CD4-positive, alpha-beta T cell treated with Interleukin-6 at 100 ng/mL for 8 hours (primary cell): ENCODE measurements at regions not wholly inside any gene's neighbourhood (a gene's known extent, or its start where the extent isn't known, plus 50 kb on each side); places are given as distances from the start of the nearest gene placed in this dataset.
"Not testable (repeated sequence)": the region's sequence is repeated elsewhere in the genome, so short reads cannot be mapped to it uniquely, and the experiment has no call there.

ENCODE experiments used
- DNase-seq: peaks from one replicate; pipeline ENCODE4 v3.0.0-alpha.2; 2020; ENCODE audit warnings: mixed read lengths, low spot score

GRCh38 chr9:29609282-29609681 lies 2036.0 kb upstream of the C9orf72 start:
- DNase-seq, result no peak

GRCh38 chr9:29613773-29614172 lies 2040.5 kb upstream of the C9orf72 start:
- DNase-seq, result no peak

- no peak for DNase-seq
Measured at GRCh38 chr9:29616844-29617243, 2043.6 kb upstream of the C9orf72 start.

GRCh38 chr9:29625292-29625731 lies 2052.0 kb upstream of the C9orf72 start:
- no peak for DNase-seq

- no peak for DNase-seq
Measured at GRCh38 chr9:29625931-29626330, 2052.7 kb upstream of the C9orf72 start.

- not testable (repeated sequence) for DNase-seq
Measured at GRCh38 chr9:29628856-29629255, 2055.6 kb upstream of the C9orf72 start.

- no peak for DNase-seq
Measured at GRCh38 chr9:29637471-29638237, 2064.4 kb upstream of the C9orf72 start.

GRCh38 chr9:29640507-29640906 lies 2067.2 kb upstream of the C9orf72 start:
- no peak for DNase-seq

- DNase-seq, result no peak
Measured at GRCh38 chr9:29644514-29644913, 2071.2 kb upstream of the C9orf72 start.

GRCh38 chr9:29647451-29647850 lies 2074.2 kb upstream of the C9orf72 start:
- DNase-seq, result no peak

- DNase-seq, result no peak
Measured at GRCh38 chr9:29648132-29648531, 2074.9 kb upstream of the C9orf72 start.

GRCh38 chr9:29648601-29649000 lies 2075.3 kb upstream of the C9orf72 start:
- no peak for DNase-seq

- no peak for DNase-seq
Measured at GRCh38 chr9:29656641-29657406, 2083.5 kb upstream of the C9orf72 start.

- no peak for DNase-seq
Measured at GRCh38 chr9:29657821-29658220, 2084.5 kb upstream of the C9orf72 start.

- DNase-seq, result no peak
Measured at GRCh38 chr9:29659014-29659413, 2085.7 kb upstream of the C9orf72 start.

GRCh38 chr9:29659736-29660135 lies 2086.5 kb upstream of the C9orf72 start:
- no peak for DNase-seq

- no peak for DNase-seq
Measured at GRCh38 chr9:29668732-29669131, 2095.5 kb upstream of the C9orf72 start.

GRCh38 chr9:29669613-29670012 lies 2096.3 kb upstream of the C9orf72 start:
- no peak for DNase-seq

GRCh38 chr9:29685531-29685930 lies 2112.2 kb upstream of the C9orf72 start:
- no peak for DNase-seq

- DNase-seq, result no peak
Measured at GRCh38 chr9:29691145-29691544, 2117.9 kb upstream of the C9orf72 start.

GRCh38 chr9:29691758-29692407 lies 2118.6 kb upstream of the C9orf72 start:
- no peak for DNase-seq

GRCh38 chr9:29697011-29697410 lies 2123.7 kb upstream of the C9orf72 start:
- no peak for DNase-seq

- no peak for DNase-seq
Measured at GRCh38 chr9:29701559-29701958, 2128.3 kb upstream of the C9orf72 start.
